GM12878 (cell line): ENCODE measurements at regions not wholly inside any gene's neighbourhood (a gene's known extent, or its start where the extent isn't known, plus 50 kb on each side); places are given as distances from the start of the nearest gene placed in this dataset.

ENCODE experiments used
- CHD1 ChIP-seq: IDR thresholded peaks from 2 replicates; pipeline ENCODE4 v1.6.1; 2012; ENCODE audit warnings: low read depth, low read length, improper control_type of control experiment
- CHD2 ChIP-seq: IDR thresholded peaks from 2 replicates; pipeline ENCODE4 v1.6.1; 2011; ENCODE audit warnings: low read depth, low read length, improper control_type of control experiment, borderline replicate concordance
- CTCF ChIP-seq, 3 experiments: IDR thresholded peaks in 2 of 3; conservative IDR thresholded peaks in 1 of 3; 2 replicates each; pipeline ENCODE4 v1.5.1; 2011; ENCODE audit warnings: low read depth in 3 of 3, low read length in 3 of 3, mild to moderate bottlenecking in 3 of 3, control low read depth in 2 of 3, moderate library complexity in 2 of 3, inconsistent platforms in 1 of 3, mixed read lengths in 1 of 3; ENCODE audit not compliant: control insufficient read depth in 2 of 3, insufficient read depth in 1 of 3; ENCODE audit errors: extremely low read depth in 1 of 3
- E4F1 ChIP-seq: fragments of 450-650 bp; IDR thresholded peaks from 2 replicates; pipeline ENCODE4 v1.6.1; 2018; ENCODE audit warnings: borderline replicate concordance, mild to moderate bottlenecking; ENCODE audit not compliant: partially characterized antibody
- POU2F2 ChIP-seq: IDR thresholded peaks from 3 replicates; pipeline ENCODE4 v1.6.1; 2011; ENCODE audit warnings: low read depth, mild to moderate bottlenecking, low read length, borderline replicate concordance
- RCOR1 ChIP-seq: conservative IDR thresholded peaks from 2 replicates; pipeline ENCODE4 v1.6.1; 2012; ENCODE audit warnings: low read depth, low read length, improper control_type of control experiment
- SMAD1 ChIP-seq: fragments of 450-650 bp; IDR thresholded peaks from 2 replicates; pipeline ENCODE4 v1.6.1; 2018; ENCODE audit warnings: mild to moderate bottlenecking, low read depth; ENCODE audit not compliant: partially characterized antibody
- SMC3 ChIP-seq: IDR thresholded peaks from 2 replicates; pipeline ENCODE4 v1.6.1; 2011; ENCODE audit warnings: low read length, improper control_type of control experiment, borderline replicate concordance
- TCF7 ChIP-seq: IDR thresholded peaks from 2 replicates; pipeline ENCODE4 v1.6.1; 2014; ENCODE audit warnings: antibody characterized with exemption, borderline replicate concordance
- ZBTB33 ChIP-seq: fragments of 450-650 bp; IDR thresholded peaks from 2 replicates; pipeline ENCODE4 v1.6.1; 2017; ENCODE audit warnings: mild to moderate bottlenecking
- ZBTB40 ChIP-seq: fragments of 450-650 bp; IDR thresholded peaks from 2 replicates; pipeline ENCODE4 v1.6.1; 2016; ENCODE audit warnings: mild to moderate bottlenecking, moderate library complexity, borderline replicate concordance

- TF ChIP-seq E4F1 (no peak), POU2F2 (no peak), SMAD1 (no peak), TCF7 (no peak), CTCF (IDR thresholded peaks at IDR 0.05 in 2 of 3, conservative IDR thresholded peaks at IDR 0.05 in 1 of 3; ENCODE audit: control insufficient read depth in 2 of 3, extremely low read depth in 1 of 3, insufficient read depth in 1 of 3, low read depth in 3 of 3, low read length in 3 of 3) (no peak), CHD2 (no peak), CHD1 (no peak), RCOR1 (no peak), ZBTB33 (no peak), ZBTB40 (no peak), SMC3 (no peak)
Measured at GRCh38 chr1:229949500-229949899, 117.5 kb upstream of the GALNT2 start (continued).
